Aorta (tissue), 5 donors: ENCODE measurements at regions not wholly inside any gene's neighbourhood (a gene's known extent, or its start where the extent isn't known, plus 50 kb on each side); places are given as distances from the start of the nearest gene placed in this dataset.

ENCODE experiments used
- ATAC-seq: fragments of 200-7000 bp; cut with Tn5 transposase; one replicate; pipeline ENCODE4 v1.9.1; 2022; ENCODE audit warnings: moderate library complexity; ENCODE audit not compliant: low FRiP score
- DNase-seq, 2 donors: peaks; one replicate each; pipeline ENCODE4 v3.0.0-alpha.2; 2020
- H3K27ac ChIP-seq, 2 donors: one replicate each; pipeline ENCODE4 v1.5.1; 2013; ENCODE audit warnings: low read length in 2 of 2, mild to moderate bottlenecking in 2 of 2, moderate library complexity in 2 of 2, control low read depth in 1 of 2, inconsistent platforms in 1 of 2, low read depth in 1 of 2
- H3K27me3 ChIP-seq, 2 donors: one replicate each; pipeline ENCODE4 v1.6.1; 2013; ENCODE audit warnings: control low read depth in 1 of 2, low read length in 1 of 2, mild to moderate bottlenecking in 1 of 2, moderate library complexity in 1 of 2; ENCODE audit not compliant: insufficient read depth in 2 of 2, control insufficient read depth in 1 of 2
- H3K36me3 ChIP-seq, 2 donors: one replicate each; pipeline ENCODE4 v1.6.1; 2013; ENCODE audit warnings: control low read depth in 1 of 2, low read length in 1 of 2, mild to moderate bottlenecking in 1 of 2; ENCODE audit not compliant: insufficient read depth in 2 of 2, control insufficient read depth in 1 of 2
- H3K4me1 ChIP-seq, 2 donors: one replicate each; pipeline ENCODE4 v1.6.1; 2013; ENCODE audit warnings: low read length in 2 of 2, control low read depth in 1 of 2, mild to moderate bottlenecking in 1 of 2, moderate library complexity in 1 of 2; ENCODE audit not compliant: insufficient read depth in 2 of 2, control insufficient read depth in 1 of 2
- H3K4me3 ChIP-seq, 2 donors: one replicate each; pipeline ENCODE4 v1.5.1; 2013; ENCODE audit warnings: low read length in 2 of 2, control low read depth in 1 of 2, mild to moderate bottlenecking in 1 of 2
- H3K9me3 ChIP-seq: one replicate; pipeline ENCODE4 v1.6.1; 2013; ENCODE audit warnings: mild to moderate bottlenecking, low read length; ENCODE audit not compliant: control insufficient read depth
- WGBS, 2 donors: extraction: QIAGEN DNeasy Blood & Tissue Kit; methylation state at CpG; one replicate each; pipeline ENCODE4 v1.1.7; 2013; 5-methylcytosine and 5-hydroxymethylcytosine counted together
- intact Hi-C, 2 donors: fragments of 100-400 bp; cut with DNase I; formaldehyde crosslinking; loops; one replicate each; pipeline versions ENCODE4 v1.14.2 to v1.15.0; 2022
- donor health status: healthy with polysubstance abuse.
- donor health status: Bipolar disorder and iron deficiency.
- donor health status: DM: no; HTN: no; CAD: no.
- donor health status: DM: no; HTN: no; CAD: no.
- donor health status: DM: yes; HTN: yes; CAD: no.

GRCh38 chr4:41865981-41866798 lies 69.0 kb upstream of the TMEM33 start:
- Histone ChIP-seq H3K27ac (no peak overlapping the region), H3K36me3 (no peaks in the 10 kb centered on the region), H3K4me3 (no peak overlapping the region), H3K9me3 (no peaks in the 10 kb centered on the region), H3K4me1 (no peaks in the 10 kb centered on the region), H3K27me3 (peaks cover 0 to 2% of the 10 kb centered on the region in 2 donors)
- DNase-seq (no peak), ATAC-seq (no peak)
- WGBS, 2 donors = 6 to 8% methylated on average over 42 of the region's 42 CpGs
- intact Hi-C loops = no loop called here

- no peaks in the 10 kb centered on the region for H3K4me1 ChIP-seq
- ATAC-seq (no peak), DNase-seq (peak in 1 of 2 donors; percentile 78)
- intact Hi-C loops = no loop called here
- 7 to 8% methylated on average over 33 of the region's 33 CpGs for WGBS, 2 donors
- no peaks in the 10 kb centered on the region for H3K36me3 ChIP-seq
- H3K27me3 ChIP-seq = peaks cover 0 to 2% of the 10 kb centered on the region in 2 donors
- no peak overlapping the region for H3K27ac ChIP-seq
- H3K4me3 ChIP-seq = no peak overlapping the region
- H3K9me3 ChIP-seq = no peaks in the 10 kb centered on the region
These were observed 69.8 kb upstream of the TMEM33 start for GRCh38 chr4:41865306-41865980.

- no peak overlapping the region for H3K27ac ChIP-seq
- DNase-seq (no peak), ATAC-seq (no peak)
- no peak overlapping the region for H3K4me3 ChIP-seq
- H3K9me3 ChIP-seq = no peaks in the 10 kb centered on the region
- H3K27me3 ChIP-seq = peaks cover 0 to 1% of the 10 kb centered on the region in 2 donors
- WGBS, 2 donors = 47 to 53% methylated on average over 4 of the region's 4 CpGs
- no peaks in the 10 kb centered on the region for H3K4me1 ChIP-seq
- intact Hi-C loops = no loop called here
- H3K36me3 ChIP-seq = no peaks in the 10 kb centered on the region
These were observed 76.1 kb upstream of the TMEM33 start for GRCh38 chr4:41859087-41859486.

GRCh38 chr4:41857226-41857641 lies 78.0 kb upstream of the TMEM33 start:
- H3K27me3 ChIP-seq = no peaks in the 10 kb centered on the region
- WGBS, 2 donors = 28 to 38% methylated on average over 4 of the region's 4 CpGs

GRCh38 chr4:41856797-41857196 lies 78.4 kb upstream of the TMEM33 start:
- ATAC-seq (no peak), DNase-seq (no peak)
- no peak overlapping the region for H3K4me3 ChIP-seq
- H3K27ac ChIP-seq = no peak overlapping the region
- no peaks in the 10 kb centered on the region for H3K4me1 ChIP-seq
- WGBS, 2 donors = 89 to 92% methylated on average over 2 of the region's 2 CpGs
- no peaks in the 10 kb centered on the region for H3K9me3 ChIP-seq
- H3K36me3 ChIP-seq = no peaks in the 10 kb centered on the region
- intact Hi-C loops = no loop called here
- H3K27me3 ChIP-seq = no peaks in the 10 kb centered on the region

More at GRCh38 chr4:41857226-41857641, 78.0 kb upstream of the TMEM33 start:
- Histone ChIP-seq H3K4me3 (no peak overlapping the region), H3K4me1 (no peaks in the 10 kb centered on the region), H3K27ac (no peak overlapping the region), H3K9me3 (no peaks in the 10 kb centered on the region), H3K36me3 (no peaks in the 10 kb centered on the region)
- ATAC-seq (no peak), DNase-seq (no peak)
- intact Hi-C loops = no loop called here

GRCh38 chr4:41853973-41854372 lies 81.3 kb upstream of the TMEM33 start:
- WGBS, 2 donors = 87 to 88% methylated on average over 2 of the region's 2 CpGs
- Histone ChIP-seq H3K9me3 (no peaks in the 10 kb centered on the region), H3K36me3 (no peaks in the 10 kb centered on the region), H3K4me1 (no peaks in the 10 kb centered on the region), H3K27ac (no peak overlapping the region), H3K4me3 (no peak overlapping the region), H3K27me3 (no peaks in the 10 kb centered on the region)
- DNase-seq (no peak), ATAC-seq (no peak)
- intact Hi-C loops = no loop called here

- intact Hi-C loops = no loop called here
- no peaks in the 10 kb centered on the region for H3K4me1 ChIP-seq
- 50 to 60% methylated on average over 2 of the region's 2 CpGs for WGBS, 2 donors
- no peaks in the 10 kb centered on the region for H3K36me3 ChIP-seq
- H3K9me3 ChIP-seq = no peaks in the 10 kb centered on the region
- no peaks in the 10 kb centered on the region for H3K27me3 ChIP-seq
- ATAC-seq (no peak), DNase-seq (no peak)
- no peak overlapping the region for H3K4me3 ChIP-seq
- H3K27ac ChIP-seq = no peak overlapping the region
These were observed 83.0 kb upstream of the TMEM33 start for GRCh38 chr4:41852229-41852628.

GRCh38 chr4:41851621-41852020 lies 83.6 kb upstream of the TMEM33 start:
- 76 to 82% methylated on average over 2 of the region's 2 CpGs for WGBS, 2 donors
- Histone ChIP-seq H3K4me1 (no peaks in the 10 kb centered on the region), H3K27ac (no peak overlapping the region), H3K9me3 (no peaks in the 10 kb centered on the region), H3K27me3 (no peaks in the 10 kb centered on the region), H3K36me3 (no peaks in the 10 kb centered on the region), H3K4me3 (no peak overlapping the region)
- DNase-seq = no peak
- ATAC-seq = no peak
- intact Hi-C loops = no loop called here

GRCh38 chr4:41844327-41844726 lies 90.9 kb upstream of the TMEM33 start:
- H3K36me3 ChIP-seq = no peaks in the 10 kb centered on the region
- peaks cover 2% of the 10 kb centered on the region for H3K9me3 ChIP-seq
- ATAC-seq = no peak
- no peak for DNase-seq
- intact Hi-C loops = no loop called here
- H3K4me1 ChIP-seq = no peaks in the 10 kb centered on the region
- no peak overlapping the region for H3K27ac ChIP-seq
- H3K27me3 ChIP-seq = no peaks in the 10 kb centered on the region
- no peak overlapping the region for H3K4me3 ChIP-seq
